GM18861 (cell line): ENCODE measurements at regions not wholly inside any gene's neighbourhood (a gene's known extent, or its start where the extent isn't known, plus 50 kb on each side); places are given as distances from the start of the nearest gene placed in this dataset.

Experiments
- ATAC-seq: cut with Tn5 transposase; IDR thresholded peaks from one replicate; pipeline ENCODE4 v1.9.1; 2021; ENCODE audit not compliant: unreplicated experiment

DNA sequence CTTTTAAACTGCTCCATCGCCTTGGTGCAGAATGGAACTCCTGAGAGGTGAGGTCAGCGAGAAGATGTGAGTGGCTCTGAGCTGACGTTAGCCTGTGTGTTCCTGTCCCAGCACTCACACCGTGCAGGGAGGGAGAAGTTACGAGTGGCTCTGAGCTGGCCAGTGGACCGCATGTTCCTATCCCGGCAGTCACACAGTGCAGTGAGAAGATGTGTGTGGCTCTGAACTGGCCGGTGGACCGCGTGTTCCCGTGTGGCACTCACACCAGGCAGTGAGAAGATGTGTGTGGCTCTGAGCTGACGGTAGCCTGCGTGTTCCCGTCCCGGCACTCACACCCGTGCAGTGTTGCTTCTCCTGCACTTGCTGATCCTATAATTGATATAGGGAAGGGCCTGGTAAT is 59.9 kb downstream of the VCPKMT start:
- ATAC-seq: no peak

DNA sequence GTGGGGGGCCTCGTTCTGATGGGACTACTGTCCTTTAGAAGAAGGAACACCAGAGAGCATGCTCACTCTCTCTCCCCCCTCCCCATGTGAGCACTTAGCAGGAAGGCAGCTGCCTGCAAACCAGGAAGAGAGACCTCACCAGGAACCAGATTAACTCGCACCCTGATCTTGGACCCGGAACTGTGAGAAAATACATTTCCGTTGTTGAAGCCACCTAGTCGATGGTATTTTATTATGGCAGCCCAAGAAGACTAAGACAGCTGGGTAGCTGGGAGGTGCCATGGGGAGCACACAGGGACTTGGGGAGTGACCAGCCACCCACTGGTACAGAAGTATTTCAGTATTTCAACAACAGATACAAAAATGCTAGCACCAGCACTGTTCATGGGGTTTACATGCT is 59.0 kb downstream of the VCPKMT start:
- no peak for ATAC-seq

DNA sequence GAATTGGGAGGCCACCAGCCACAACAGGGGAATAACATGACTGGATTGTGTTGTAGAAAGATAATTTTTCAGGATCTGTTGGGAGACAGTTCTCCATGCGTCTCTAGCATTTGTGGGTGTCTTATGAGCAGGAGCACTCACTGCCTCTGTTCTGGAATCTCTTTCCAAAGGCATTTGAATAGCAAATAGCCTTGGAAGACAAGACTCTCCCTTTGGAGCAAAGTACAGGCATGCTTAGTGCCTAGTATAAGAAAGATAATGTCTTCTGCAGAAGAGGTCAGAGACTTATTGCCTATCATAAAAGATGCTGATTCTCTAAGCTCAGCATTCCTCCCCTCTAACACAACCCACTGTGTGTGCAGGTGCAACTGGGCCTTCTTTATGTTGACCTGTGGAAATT is 58.3 kb downstream of the VCPKMT start:
- no peak for ATAC-seq
